HL-60 (cell line): ENCODE measurements at regions not wholly inside any gene's neighbourhood (a gene's known extent, or its start where the extent isn't known, plus 50 kb on each side); places are given as distances from the start of the nearest gene placed in this dataset.

Experiments
- POLR2AphosphoS5 ChIP-seq: IDR thresholded peaks from 2 replicates; pipeline ENCODE4 v1.6.1; 2012; ENCODE audit warnings: low read depth
- TF ChIP-seq, protein P1 (sequence below): IDR thresholded peaks from one replicate; pipeline ENCODE4 v1.5.1; 2011; ENCODE audit warnings: low read length, control low read depth, inconsistent platforms; ENCODE audit not compliant: insufficient read depth
- TF ChIP-seq, protein P2 (sequence below): IDR thresholded peaks from 2 replicates; pipeline ENCODE4 v1.6.1; 2012; ENCODE audit warnings: low read depth; ENCODE audit not compliant: insufficient replicate concordance

DNA sequence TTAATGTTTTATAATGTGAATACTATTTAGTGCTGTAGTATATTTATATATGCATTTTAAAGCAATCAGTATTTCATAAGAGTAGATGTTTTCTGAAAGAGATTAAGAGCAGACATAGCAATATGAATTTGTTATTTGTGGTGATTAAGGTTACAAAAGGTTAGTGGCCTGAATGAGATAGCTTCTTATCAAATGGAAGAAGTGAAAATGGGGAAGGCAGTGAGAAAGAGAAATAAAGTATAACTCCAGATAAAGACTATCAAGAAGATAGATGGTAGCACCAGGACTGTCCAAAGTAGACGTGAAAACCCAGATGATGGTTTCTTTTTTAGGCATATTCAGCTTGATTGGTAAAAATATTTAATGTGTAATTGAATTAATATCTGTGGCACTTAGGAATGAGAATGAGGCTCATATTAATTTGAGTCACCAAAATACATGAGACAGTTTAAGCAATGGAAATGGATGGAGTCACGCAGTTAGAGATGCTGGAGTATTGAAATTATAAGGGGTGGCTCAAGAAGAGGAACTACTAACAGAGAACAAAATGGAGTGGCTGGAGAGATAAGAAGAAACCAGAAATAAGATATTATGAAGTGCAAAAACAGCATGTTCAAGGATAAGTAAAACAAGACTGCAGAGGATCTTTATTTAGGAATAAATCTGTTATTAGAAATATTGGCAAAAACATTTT, 288.0 kb upstream of the SEMA3C start:
- TF ChIP-seq POLR2AphosphoS5, result no peak
- TF ChIP-seq, protein P1, sequence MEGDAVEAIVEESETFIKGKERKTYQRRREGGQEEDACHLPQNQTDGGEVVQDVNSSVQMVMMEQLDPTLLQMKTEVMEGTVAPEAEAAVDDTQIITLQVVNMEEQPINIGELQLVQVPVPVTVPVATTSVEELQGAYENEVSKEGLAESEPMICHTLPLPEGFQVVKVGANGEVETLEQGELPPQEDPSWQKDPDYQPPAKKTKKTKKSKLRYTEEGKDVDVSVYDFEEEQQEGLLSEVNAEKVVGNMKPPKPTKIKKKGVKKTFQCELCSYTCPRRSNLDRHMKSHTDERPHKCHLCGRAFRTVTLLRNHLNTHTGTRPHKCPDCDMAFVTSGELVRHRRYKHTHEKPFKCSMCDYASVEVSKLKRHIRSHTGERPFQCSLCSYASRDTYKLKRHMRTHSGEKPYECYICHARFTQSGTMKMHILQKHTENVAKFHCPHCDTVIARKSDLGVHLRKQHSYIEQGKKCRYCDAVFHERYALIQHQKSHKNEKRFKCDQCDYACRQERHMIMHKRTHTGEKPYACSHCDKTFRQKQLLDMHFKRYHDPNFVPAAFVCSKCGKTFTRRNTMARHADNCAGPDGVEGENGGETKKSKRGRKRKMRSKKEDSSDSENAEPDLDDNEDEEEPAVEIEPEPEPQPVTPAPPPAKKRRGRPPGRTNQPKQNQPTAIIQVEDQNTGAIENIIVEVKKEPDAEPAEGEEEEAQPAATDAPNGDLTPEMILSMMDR, result no peak
- TF ChIP-seq, protein P2, sequence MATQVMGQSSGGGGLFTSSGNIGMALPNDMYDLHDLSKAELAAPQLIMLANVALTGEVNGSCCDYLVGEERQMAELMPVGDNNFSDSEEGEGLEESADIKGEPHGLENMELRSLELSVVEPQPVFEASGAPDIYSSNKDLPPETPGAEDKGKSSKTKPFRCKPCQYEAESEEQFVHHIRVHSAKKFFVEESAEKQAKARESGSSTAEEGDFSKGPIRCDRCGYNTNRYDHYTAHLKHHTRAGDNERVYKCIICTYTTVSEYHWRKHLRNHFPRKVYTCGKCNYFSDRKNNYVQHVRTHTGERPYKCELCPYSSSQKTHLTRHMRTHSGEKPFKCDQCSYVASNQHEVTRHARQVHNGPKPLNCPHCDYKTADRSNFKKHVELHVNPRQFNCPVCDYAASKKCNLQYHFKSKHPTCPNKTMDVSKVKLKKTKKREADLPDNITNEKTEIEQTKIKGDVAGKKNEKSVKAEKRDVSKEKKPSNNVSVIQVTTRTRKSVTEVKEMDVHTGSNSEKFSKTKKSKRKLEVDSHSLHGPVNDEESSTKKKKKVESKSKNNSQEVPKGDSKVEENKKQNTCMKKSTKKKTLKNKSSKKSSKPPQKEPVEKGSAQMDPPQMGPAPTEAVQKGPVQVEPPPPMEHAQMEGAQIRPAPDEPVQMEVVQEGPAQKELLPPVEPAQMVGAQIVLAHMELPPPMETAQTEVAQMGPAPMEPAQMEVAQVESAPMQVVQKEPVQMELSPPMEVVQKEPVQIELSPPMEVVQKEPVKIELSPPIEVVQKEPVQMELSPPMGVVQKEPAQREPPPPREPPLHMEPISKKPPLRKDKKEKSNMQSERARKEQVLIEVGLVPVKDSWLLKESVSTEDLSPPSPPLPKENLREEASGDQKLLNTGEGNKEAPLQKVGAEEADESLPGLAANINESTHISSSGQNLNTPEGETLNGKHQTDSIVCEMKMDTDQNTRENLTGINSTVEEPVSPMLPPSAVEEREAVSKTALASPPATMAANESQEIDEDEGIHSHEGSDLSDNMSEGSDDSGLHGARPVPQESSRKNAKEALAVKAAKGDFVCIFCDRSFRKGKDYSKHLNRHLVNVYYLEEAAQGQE, result no peak
